ENCODE measurements at regions not wholly inside any gene's neighbourhood (a gene's known extent, or its start where the extent isn't known, plus 50 kb on each side); places are given as distances from the start of the nearest gene placed in this dataset.

DNA sequence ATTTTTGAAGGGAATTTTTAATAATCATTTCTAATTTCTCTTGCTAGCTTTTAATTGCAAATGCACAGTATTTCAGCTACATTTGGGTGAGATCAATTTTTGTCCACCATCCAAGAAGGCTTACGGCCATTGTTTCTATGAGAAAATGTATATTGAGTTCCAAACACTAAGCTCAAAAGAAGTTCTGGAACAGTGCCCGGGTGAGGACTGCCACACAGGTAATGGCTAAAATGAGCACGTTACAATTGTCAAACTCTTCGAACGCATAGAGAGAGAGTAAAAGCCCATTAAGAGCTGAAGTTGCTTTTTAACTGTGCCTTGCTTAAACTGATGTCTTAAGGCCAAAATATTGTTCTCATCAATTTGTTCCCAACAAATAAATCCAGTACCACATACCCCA, 755.0 kb downstream of the DIAPH3 start:
- Histone ChIP-seq H3K9me3 (replicated peaks; ENCODE audit: control insufficient read depth, insufficient read depth, low read length) (no peaks in the 10 kb centered on the region; the same call in 2 of the 3 replicates), H3K36me3 (ENCODE audit: control insufficient read depth in 2 of 2, insufficient read depth in 2 of 2, low read length in 1 of 2) (no peaks in the 10 kb centered on the region), H3K27ac (ENCODE audit: control insufficient read depth, insufficient read depth) (no peak overlapping the region), H3K4me3 (no peak overlapping the region), H3K4me1 (ENCODE audit: control insufficient read depth, insufficient read depth, low read length) (no peaks in the 10 kb centered on the region), H3K79me2 (ENCODE audit: control insufficient read depth, insufficient read depth, low read length) (no peaks in the 10 kb centered on the region), H3K9ac (ENCODE audit: control insufficient read depth, insufficient read depth, low read length) (no peak overlapping the region), H3K27me3 (replicated peaks in 1 of 2; ENCODE audit: control insufficient read depth in 2 of 2, insufficient read depth in 2 of 2, low read length in 1 of 2) (no peaks in the 10 kb centered on the region), H2AFZ (ENCODE audit: control insufficient read depth, low read depth, low read length) (no peak overlapping the region), H3K4me2 (ENCODE audit: control insufficient read depth, insufficient read depth) (no peak overlapping the region), H4K20me1 (ENCODE audit: control insufficient read depth, insufficient read depth) (no peaks in the 10 kb centered on the region)
- RAD21 ChIA-PET (ENCODE audit: unreplicated experiment) = no interaction called here
- no peak for DNase-seq (ENCODE audit: low read depth, low spot score)
- CTCF ChIA-PET = interaction anchor here (1.2 kb wide), 1 partner anchor 17 kb away, joined by 6 read pairs; no protein-coding TSS in a partner anchor
- intact Hi-C loops (cut with micrococcal nuclease; ENCODE audit: unreplicated experiment) = no loop called here
- SMC1A ChIA-PET (ENCODE audit: uncharacterized antibody, unreplicated experiment) = interaction anchor here (0.8 to 2.0 kb wide), 2 partner anchors 10 to 40 kb away, joined by 4 to 5 read pairs; no protein-coding TSS in a partner anchor
- WGBS (ENCODE audit: insufficient coverage, insufficient replicate concordance, low lambda C conversion rate, missing lambda C conversion rate) = 62% methylated on average over 5 of the region's 5 CpGs
- ATAC-seq = no peak
- POLR2A ChIA-PET = no interaction called here
- no peak for FAIRE-seq
- in situ Hi-C loops (cut with MboI) = no loop called here
- no TSS peak for BruUV-seq (replicated peaks)
- TF ChIP-seq NFYB (IDR thresholded peaks at IDR 0.05; ENCODE audit: insufficient read depth, low read depth, low read length) = no peak
- no peak for TF ChIP-seq CREB1 (IDR thresholded peaks at IDR 0.05; ENCODE audit: low read depth)
- TF ChIP-seq BMI1 (IDR thresholded peaks at IDR 0.05; ENCODE audit: borderline replicate concordance) = no peak
- no peak for TF ChIP-seq GATAD2B (conservative IDR thresholded peaks at IDR 0.05; ENCODE audit: low read depth)
- no peak for TF ChIP-seq WRNIP1 (IDR thresholded peaks at IDR 0.05; ENCODE audit: borderline replicate concordance, low read depth, low read length)
- TF ChIP-seq GABPA (IDR thresholded peaks at IDR 0.05; ENCODE audit: low read depth) = no peak
- TF ChIP-seq SMARCA5 (IDR thresholded peaks at IDR 0.05) = no peak
- TF ChIP-seq, protein P1, sequence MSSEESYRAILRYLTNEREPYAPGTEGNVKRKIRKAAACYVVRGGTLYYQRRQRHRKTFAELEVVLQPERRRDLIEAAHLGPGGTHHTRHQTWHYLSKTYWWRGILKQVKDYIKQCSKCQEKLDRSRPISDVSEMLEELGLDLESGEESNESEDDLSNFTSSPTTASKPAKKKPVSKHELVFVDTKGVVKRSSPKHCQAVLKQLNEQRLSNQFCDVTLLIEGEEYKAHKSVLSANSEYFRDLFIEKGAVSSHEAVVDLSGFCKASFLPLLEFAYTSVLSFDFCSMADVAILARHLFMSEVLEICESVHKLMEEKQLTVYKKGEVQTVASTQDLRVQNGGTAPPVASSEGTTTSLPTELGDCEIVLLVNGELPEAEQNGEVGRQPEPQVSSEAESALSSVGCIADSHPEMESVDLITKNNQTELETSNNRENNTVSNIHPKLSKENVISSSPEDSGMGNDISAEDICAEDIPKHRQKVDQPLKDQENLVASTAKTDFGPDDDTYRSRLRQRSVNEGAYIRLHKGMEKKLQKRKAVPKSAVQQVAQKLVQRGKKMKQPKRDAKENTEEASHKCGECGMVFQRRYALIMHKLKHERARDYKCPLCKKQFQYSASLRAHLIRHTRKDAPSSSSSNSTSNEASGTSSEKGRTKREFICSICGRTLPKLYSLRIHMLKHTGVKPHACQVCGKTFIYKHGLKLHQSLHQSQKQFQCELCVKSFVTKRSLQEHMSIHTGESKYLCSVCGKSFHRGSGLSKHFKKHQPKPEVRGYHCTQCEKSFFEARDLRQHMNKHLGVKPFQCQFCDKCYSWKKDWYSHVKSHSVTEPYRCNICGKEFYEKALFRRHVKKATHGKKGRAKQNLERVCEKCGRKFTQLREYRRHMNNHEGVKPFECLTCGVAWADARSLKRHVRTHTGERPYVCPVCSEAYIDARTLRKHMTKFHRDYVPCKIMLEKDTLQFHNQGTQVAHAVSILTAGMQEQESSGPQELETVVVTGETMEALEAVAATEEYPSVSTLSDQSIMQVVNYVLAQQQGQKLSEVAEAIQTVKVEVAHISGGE (CRISPR knock-in tag; IDR thresholded peaks at IDR 0.05) = no peak
- TF ChIP-seq CHD4 (IDR thresholded peaks at IDR 0.05) = no peak
- TF ChIP-seq, protein P2, sequence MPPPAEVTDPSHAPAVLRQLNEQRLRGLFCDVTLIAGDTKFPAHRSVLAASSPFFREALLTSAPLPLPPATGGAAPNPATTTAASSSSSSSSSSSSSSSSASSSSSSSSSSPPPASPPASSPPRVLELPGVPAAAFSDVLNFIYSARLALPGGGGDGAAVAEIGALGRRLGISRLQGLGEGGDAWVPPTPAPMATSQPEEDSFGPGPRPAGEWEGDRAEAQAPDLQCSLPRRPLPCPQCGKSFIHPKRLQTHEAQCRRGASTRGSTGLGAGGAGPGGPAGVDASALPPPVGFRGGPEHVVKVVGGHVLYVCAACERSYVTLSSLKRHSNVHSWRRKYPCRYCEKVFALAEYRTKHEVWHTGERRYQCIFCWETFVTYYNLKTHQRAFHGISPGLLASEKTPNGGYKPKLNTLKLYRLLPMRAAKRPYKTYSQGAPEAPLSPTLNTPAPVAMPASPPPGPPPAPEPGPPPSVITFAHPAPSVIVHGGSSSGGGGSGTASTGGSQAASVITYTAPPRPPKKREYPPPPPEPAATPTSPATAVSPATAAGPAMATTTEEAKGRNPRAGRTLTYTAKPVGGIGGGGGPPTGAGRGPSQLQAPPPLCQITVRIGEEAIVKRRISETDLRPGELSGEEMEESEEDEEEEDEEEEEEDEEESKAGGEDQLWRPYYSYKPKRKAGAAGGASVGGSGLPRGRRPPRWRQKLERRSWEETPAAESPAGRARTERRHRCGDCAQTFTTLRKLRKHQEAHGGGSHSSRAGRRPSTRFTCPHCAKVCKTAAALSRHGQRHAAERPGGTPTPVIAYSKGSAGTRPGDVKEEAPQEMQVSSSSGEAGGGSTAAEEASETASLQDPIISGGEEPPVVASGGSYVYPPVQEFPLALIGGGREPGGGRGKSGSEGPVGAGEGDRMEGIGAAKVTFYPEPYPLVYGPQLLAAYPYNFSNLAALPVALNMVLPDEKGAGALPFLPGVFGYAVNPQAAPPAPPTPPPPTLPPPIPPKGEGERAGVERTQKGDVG (CRISPR knock-in tag; IDR thresholded peaks at IDR 0.05) = no peak
- TF ChIP-seq, protein P3, sequence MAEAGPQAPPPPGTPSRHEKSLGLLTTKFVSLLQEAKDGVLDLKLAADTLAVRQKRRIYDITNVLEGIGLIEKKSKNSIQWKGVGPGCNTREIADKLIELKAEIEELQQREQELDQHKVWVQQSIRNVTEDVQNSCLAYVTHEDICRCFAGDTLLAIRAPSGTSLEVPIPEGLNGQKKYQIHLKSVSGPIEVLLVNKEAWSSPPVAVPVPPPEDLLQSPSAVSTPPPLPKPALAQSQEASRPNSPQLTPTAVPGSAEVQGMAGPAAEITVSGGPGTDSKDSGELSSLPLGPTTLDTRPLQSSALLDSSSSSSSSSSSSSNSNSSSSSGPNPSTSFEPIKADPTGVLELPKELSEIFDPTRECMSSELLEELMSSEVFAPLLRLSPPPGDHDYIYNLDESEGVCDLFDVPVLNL (IDR thresholded peaks at IDR 0.05; ENCODE audit: low read depth, low read length) = no peak
- TF ChIP-seq JUND (IDR thresholded peaks at IDR 0.05; ENCODE audit: low read depth, low read length) = no peak
- no peak for TF ChIP-seq STAT1 (conservative IDR thresholded peaks at IDR 0.05)
- TF ChIP-seq FOS (IDR thresholded peaks at IDR 0.05; ENCODE audit: borderline replicate concordance, extremely low read depth, insufficient read length) = no peak
- TF ChIP-seq, protein P4, sequence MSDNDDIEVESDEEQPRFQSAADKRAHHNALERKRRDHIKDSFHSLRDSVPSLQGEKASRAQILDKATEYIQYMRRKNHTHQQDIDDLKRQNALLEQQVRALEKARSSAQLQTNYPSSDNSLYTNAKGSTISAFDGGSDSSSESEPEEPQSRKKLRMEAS (IDR thresholded peaks at IDR 0.05; ENCODE audit: low read depth, low read length) = no peak
